C4-2B (cell line): ENCODE measurements at regions not wholly inside any gene's neighbourhood (a gene's known extent, or its start where the extent isn't known, plus 50 kb on each side); places are given as distances from the start of the nearest gene placed in this dataset.

Source experiments
- H3K27ac ChIP-seq: fragments of 450-650 bp; 2 replicates; pipeline ENCODE4 v1.5.1; 2017
- CTCF ChIP-seq: fragments of 450-650 bp; conservative IDR thresholded peaks from 2 replicates; pipeline ENCODE4 v1.5.1; 2017; ENCODE audit warnings: mild to moderate bottlenecking
- ZFX ChIP-seq: fragments of 450-650 bp; IDR thresholded peaks from 2 replicates; pipeline ENCODE4 v1.6.1; 2017

- peak overlapping the region; percentile 77 for H3K27ac ChIP-seq
- TF ChIP-seq ZFX (no peak), CTCF (no peak)
Measured at GRCh38 chr12:89213747-89214146, 138.6 kb downstream of the DUSP6 start.

GRCh38 chr12:89213139-89213538, 139.2 kb downstream of the DUSP6 start:
- peak overlapping the region; percentile 77 for H3K27ac ChIP-seq
- no peak for TF ChIP-seq CTCF
- TF ChIP-seq ZFX, result no peak

- no peak for TF ChIP-seq ZFX
- no peak for TF ChIP-seq CTCF
- peak overlapping the region; percentile 50; the same call in 1 of the 2 replicates for H3K27ac ChIP-seq
Measured at GRCh38 chr12:89212339-89212771, 139.9 kb downstream of the DUSP6 start.

GRCh38 chr12:89211456-89211855, 140.8 kb downstream of the DUSP6 start:
- TF ChIP-seq ZFX, result no peak
- TF ChIP-seq CTCF, result no peak
- no peak overlapping the region for H3K27ac ChIP-seq

GRCh38 chr12:89210277-89210676, 142.0 kb downstream of the DUSP6 start:
- H3K27ac ChIP-seq, result no peak overlapping the region
- TF ChIP-seq ZFX, result no peak
- TF ChIP-seq CTCF, result no peak

- no peak for TF ChIP-seq CTCF
- no peak for TF ChIP-seq ZFX
- H3K27ac ChIP-seq, result no peak overlapping the region
Measured at GRCh38 chr12:89208661-89209096, 143.6 kb downstream of the DUSP6 start.

- no peak overlapping the region for H3K27ac ChIP-seq
- no peak for TF ChIP-seq ZFX
- TF ChIP-seq CTCF, result no peak
Measured at GRCh38 chr12:89206390-89206789, 145.9 kb downstream of the DUSP6 start.
